CD4-positive, alpha-beta T cell treated with Interleukin-17A for 4 hours (primary cell): ENCODE measurements at regions not wholly inside any gene's neighbourhood (a gene's known extent, or its start where the extent isn't known, plus 50 kb on each side); places are given as distances from the start of the nearest gene placed in this dataset.

Experiments used
- DNase-seq: peaks from one replicate; pipeline ENCODE4 v3.0.0-alpha.2; 2020; ENCODE audit warnings: mixed read lengths

DNA sequence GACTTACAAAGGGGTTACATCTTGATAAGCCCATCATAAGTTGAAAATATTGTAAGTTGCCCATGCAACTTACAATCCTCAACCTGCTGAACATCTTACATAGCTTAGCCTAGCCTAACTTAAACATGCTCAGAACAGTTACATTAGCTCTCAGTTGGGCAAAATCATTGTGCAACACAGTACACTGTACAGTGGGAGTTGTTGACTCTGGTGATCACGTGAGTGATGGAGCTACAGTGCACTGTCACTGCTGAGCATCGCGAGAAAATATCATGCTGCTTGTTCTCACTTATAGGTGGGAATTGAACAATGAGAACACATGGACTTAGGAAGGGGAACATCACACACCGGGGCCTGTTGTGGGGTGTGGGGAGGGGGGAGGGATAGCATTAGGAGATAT, 214.9 kb upstream of the ZMIZ1 start:
- DNase-seq, result no peak

DNA sequence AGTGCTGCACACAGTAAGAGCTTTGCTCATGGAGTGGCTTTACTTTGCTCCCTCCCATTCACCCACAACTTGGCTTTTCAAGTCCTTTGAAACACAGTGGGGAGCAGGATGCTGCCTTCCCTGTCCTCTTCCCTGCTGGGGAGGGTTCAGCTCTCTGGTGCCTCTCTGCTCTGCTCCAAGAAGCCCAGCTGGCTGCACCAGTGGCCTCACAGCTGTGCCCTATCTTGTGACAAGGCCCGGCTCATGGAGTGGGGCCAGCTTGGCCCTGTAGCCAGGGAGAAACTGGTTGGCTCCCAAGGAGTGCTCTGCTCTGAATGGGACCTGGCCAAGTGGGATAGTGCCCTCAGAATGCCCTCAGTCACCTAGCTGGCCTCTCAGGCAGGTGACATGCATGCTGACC, 212.3 kb upstream of the ZMIZ1 start:
- no peak for DNase-seq

DNA sequence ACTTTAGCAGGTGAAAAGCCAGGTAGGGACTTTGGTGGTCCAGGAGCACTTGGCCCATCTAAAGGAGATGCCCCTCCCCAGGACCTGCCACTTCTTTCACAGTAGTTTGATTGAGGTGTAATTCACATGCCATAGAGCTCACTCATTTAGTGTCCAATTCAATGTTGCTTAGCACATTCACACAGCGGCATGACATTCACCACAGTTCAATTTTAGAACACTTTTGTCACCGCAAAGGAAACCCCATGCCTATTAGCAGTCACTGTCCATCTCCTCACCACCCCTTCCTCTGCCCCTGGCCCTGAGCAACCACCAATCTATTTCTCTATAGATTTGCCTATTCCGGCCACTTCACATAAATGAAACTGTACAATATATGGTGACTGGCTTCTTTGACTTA, 211.6 kb upstream of the ZMIZ1 start:
- no peak for DNase-seq

DNA sequence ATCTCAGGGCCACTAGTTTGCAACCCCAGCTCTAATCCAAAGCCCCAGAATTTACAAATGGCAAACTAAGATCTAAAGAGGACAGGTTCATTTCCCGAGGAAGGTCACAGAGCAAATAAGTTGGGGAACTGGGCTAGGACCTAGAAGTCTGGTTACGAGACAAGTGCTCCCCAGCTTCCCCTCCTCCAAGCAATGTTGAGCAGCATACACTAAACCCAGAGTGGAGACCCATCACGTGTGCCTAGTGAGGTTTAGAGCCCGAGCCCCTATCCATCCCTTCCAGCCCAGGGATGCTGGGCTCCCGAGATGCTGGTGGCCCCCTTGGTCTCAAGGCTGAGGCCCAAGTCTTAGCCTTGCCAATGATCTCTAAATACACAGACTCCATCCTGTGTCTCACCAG, 209.5 kb upstream of the ZMIZ1 start:
- no peak for DNase-seq

- no peak for DNase-seq
These were observed 209.0 kb upstream of the ZMIZ1 start for GRCh38 chr10:78859769-78860168.

GRCh38 chr10:78860260-78860914, 208.4 kb upstream of the ZMIZ1 start:
- no peak for DNase-seq

DNA sequence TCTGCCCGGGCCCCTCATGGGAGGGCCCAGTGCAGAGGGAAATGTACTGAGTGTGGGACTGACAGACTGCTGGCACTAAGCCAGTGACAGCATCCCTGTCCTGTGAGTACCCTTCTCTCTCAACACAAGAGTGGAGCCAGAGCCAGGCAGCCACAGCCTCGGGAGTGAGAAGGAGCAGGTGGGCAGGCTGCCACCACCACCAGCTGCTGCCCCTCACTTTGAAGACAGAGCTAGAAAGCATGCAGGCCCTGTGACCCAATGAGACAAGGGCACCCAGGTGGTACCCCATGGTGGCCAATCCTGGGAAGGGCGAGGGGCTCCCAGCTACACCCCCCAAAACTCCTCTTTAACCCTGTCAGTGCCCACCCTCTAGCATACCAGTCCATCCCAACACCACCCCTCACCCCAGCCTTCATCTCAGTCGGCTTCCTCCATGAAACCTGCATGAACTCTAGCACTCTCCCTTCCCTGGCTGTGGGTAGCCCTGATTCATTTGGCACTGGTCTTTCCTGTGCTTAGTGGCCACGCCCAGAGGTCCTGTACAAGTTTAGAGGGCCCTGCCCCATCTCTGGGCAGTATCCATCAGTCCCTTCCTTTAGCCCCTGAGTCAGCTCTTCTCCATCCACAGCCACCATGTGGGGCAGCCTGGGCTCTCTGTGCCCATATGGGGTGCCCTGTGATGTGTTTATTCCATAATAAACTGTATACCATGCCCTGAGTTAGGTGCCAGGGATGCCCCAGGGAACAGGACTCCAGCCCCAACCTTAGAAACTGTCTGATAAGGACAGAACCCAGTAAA, 207.0 kb upstream of the ZMIZ1 start:
- DNase-seq, result no peak

- DNase-seq, result no peak
These were observed 206.5 kb upstream of the ZMIZ1 start for GRCh38 chr10:78862328-78862640.

GRCh38 chr10:78863140-78863905, 205.4 kb upstream of the ZMIZ1 start:
- no peak for DNase-seq

GRCh38 chr10:78863906-78864239, 204.9 kb upstream of the ZMIZ1 start:
- no peak for DNase-seq

DNA sequence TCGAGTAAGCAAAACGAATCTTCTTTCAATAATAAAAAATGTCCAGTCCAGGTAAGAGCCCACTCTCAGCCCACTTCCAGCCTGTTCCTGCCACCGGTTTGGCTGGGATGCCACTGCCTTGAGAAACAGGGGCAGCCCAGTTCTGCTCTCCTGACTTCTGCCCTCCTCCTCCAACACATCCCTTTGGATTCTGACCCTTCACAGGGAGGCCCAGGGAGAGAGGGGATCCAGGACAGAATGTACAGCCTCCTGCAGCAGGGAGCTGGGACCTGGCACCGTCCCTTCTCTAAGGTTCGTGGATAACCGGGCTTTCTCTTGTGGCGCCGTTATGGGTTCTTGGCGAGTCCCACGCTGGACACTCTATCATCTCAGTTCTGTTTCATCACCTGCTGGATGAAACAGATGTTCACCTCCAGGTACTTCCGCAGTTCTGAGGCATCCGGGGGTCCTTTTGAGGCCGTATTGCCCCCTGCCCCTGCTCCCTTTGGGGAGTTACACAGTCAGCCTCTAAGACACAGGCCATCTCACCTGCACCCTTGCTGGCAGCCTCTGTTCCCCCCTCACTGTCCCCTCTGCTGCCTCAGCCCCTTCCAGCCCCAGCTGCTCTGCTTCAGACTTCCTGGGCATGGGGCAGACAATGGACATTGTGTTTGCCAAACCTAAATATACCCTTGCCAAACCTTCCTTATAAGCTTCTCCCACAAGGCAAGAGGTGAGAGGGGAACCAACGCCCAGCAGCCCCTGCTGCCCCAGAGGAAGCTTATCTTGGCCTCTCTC, 203.8 kb upstream of the ZMIZ1 start:
- DNase-seq, result no peak

- DNase-seq, result no peak
These were observed 203.3 kb upstream of the ZMIZ1 start for GRCh38 chr10:78865538-78865875.

DNA sequence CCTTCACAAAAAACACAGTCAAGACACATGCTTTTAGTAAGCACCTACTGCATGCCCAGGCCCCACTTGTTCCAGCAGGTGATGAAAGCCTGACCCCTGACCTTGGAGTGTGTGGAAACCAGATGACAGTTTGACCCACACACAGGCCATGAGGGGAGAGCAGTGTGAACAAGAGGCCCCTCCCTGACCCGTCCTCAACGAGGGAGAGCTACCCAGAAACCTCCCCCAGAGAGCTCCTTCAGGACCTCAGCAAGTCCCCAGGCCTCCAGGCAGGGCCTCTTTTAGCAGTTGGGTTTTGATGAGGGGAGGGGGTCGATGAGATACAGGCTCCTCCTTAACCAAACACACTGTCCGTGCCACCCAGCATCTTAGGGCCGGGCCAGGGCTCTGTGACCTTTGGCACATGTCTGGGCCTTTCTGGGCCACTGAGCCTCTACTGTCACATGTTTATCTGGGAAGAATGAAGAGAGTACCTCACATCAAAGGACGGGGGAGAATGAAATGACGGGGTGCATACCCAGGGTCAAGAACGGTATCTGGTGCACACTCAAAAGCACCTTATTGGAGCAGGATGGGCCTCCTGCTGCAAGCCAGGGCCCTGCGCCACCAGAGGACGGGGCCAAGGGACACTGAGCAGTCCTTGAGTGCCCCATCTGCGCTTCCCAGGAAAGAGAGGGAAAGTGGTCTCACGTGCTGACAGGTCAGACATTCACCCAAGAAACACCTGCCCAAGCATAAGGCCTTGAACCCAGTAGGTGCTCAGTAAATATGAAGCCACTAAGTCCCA, 202.6 kb upstream of the ZMIZ1 start:
- no peak for DNase-seq

DNA sequence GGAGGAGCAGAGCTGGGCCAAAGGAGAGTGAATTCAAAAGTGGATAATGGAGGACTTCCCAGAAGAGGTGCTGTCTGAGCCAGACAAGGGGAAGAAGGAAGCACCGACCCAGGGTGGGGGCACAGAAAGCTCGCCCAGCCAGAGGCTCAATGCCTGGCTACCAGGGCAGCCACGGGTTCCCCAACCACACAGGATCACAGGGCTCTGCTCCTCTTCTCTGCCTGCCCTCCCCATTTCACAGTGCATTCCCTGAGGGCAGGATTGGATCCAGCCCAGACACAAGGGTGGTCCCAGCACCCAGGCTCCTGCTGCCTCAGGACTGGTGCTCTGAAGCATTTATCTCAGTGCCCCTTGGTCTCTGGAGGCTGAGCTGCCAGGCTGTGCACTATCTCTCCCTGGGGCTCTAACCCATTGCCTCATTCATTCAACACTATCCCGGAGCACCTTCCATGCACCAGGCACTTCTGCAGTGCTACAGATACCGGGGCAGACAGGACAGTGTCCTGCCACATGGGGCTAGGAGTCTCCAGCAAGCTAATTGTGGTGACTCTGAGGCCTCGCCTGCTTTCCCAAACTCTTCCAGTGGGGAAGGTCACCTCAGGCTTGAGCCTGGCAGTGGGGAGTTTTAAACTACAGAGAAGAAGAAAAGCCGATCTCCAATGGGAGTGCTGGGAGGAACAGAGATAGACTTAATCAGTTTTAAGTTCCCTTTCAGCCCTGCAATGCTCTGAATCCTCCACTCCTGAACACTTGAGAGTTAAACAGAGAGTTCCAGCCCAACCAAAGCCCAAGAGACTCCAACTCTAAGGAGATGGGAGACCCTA, 201.8 kb upstream of the ZMIZ1 start:
- no peak for DNase-seq

- no peak for DNase-seq
These were observed 201.2 kb upstream of the ZMIZ1 start for GRCh38 chr10:78867555-78867939.

DNA sequence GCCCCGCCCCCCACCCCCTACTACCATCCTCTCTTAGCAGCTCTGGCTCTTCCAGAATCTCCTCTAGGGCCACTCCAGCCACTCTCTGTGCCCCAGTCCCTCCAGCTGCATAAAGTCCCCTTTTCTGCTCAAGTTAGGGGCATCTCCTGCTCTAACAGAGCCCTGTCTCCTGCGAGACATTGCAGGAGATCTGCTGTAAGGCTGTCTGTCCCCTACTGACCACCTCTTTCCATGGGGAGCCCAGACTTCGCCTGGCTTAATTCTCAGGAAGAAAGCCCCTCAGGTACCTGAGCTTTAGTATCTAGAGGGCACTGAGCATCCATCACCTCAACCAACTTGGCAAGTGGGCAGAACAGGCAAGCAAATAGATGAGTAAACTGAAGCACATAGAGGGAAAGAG, 200.7 kb upstream of the ZMIZ1 start:
- no peak for DNase-seq

DNA sequence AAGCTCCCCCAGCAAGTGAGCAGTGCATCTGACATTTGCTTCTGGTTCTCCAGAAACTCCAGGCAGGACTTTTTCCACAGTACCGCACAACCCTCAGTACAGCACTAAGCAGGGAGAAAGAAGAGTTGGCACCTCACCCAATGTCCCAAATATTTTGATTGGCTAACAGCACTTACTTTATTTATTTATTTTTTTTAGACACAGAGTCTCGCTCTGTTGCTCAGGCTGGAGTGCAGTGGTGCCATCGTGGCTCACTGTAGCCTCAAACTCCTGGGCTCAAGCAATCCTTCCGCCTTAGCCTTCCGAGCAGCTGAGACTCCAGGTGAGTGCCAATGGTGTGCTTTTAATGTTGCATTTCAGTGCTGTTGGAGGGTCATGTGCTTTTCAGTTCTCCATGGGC, 200.3 kb upstream of the ZMIZ1 start:
- no peak for DNase-seq

DNA sequence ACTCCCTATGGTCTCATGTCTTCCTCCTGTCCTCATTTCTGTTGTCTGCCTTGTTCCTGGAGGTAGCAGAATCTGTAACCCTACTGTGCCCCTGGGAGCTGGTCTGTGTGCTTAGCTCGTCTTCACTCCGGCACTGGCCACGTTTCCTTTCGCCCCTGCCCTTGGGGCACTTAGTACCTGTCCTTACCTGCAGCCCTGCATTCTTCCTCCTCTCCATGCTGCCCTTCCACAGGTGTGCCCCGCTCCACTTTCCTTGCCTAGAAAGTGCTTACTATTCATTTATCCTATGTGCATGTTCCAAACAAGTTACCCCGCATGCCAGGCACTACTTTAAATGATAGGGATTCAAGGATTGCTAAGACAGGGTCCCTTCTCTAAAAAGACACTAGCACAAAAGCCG, 199.9 kb upstream of the ZMIZ1 start:
- DNase-seq, result no peak

DNA sequence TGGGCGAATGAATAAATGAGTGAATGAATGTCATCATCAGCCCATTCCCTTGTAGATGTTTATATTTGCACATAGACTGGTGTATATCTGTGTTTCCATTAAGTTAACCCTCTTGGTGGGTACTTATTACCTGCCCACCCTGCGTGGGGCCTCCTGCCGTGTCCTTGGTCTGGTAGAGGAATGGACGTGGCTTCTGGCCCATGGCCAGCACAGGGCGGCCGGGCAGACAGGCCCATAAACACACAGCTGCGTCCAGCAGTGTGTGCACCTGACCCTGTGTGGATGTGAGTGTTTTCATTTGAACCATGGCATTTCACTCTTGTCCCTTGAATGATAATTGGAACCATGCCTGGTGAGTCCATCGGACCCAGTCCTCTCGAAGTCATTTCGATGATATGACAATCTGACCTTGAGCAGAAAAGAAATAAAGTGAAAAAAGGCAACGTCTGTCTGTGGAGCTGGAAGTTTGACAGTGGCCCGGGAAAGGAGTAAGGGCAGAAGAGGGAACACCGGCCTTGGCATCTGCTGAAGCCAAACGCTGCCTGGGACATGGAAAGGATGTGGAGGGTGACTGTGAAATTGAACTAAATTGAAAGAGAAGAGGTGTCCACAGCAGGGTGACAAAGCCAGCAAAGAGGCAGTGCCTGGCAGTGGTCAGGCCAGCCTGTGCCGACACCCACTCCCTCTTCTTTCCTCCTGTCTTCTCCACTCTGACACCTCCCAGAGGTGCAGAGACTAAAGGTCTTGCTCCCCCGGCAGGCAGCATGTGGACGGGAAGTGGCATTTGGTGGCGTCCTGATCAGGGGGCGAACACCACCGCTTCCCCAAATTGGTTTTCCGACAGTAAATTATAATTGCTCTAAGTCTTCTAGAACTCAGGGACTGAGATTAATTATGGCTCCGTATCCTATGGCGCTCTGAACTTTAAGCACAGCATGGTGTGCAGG, 199.0 kb upstream of the ZMIZ1 start:
- no peak for DNase-seq

DNA sequence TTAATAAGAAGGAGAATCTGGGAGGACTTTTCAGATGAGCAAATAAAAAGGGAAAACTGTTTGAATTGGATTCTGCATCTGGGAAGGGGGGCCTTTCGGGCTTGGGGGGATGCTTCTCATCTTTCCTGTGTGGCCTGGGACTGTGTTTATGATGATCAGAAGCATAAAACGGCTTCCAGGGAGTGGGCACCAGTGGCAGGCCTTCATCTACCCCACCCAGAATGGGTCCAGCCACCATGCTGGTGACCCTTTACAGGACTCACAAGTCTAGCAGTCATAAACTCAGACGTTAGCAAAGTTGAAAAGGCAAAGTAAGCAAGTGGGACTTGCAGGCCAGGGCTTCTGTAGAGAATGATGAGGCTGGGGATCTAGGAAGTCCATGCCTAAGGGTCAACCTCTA, 198.3 kb upstream of the ZMIZ1 start:
- DNase-seq, result no peak

DNA sequence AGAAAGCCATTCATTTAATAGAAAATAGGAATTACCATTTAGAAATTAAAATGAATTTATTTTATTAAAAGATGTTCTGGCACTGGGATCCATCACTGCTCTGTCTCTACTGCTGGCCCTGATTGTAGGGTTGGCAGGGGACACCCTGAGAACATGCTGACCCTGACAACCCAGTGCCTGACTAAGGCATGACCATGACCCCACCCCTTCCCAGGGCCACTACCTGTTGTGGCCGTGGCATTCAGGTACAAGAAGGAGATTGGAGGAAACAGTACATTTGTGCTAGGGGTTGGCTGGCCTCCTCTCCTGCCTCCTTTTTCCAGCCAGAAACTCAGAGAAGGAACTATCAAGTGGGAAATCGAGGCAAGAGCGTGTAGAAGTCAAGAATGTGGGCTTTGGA, 197.0 kb upstream of the ZMIZ1 start:
- DNase-seq, result no peak
